ENCODE measurements at regions not wholly inside any gene's neighbourhood (a gene's known extent, or its start where the extent isn't known, plus 50 kb on each side); places are given as distances from the start of the nearest gene placed in this dataset.

DNA sequence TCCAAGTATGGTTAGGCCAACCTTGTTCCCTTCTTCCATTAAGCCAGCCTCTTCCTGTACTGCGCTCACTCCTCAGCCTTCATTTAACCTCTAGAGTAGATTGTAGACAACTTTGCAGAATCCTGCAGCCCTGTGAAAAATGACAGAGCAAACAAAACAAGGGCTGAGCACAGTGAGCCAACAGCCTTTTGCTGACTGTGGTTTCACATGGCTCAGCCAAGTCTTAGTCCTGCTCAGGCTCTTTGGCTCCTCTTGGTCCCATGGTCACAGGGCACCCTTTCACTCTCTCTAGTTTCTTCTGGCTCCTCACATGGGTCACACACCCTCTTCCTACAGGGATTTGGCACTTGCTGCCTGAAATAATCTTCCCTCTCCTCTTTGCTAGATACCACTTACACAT, 900.3 kb downstream of the CCSER2 start:
- DNase-seq (ENCODE audit: insufficient read length) (no peak), FAIRE-seq (no peak)
- TF ChIP-seq TAF1 (IDR thresholded peaks at IDR 0.05; ENCODE audit: borderline replicate concordance, low read depth, low read length) (no peak), POLR2A (IDR thresholded peaks at IDR 0.05; ENCODE audit: low read depth, low read length) (no peak), POLR2AphosphoS5 (IDR thresholded peaks at IDR 0.05; ENCODE audit: low read depth, low read length) (no peak)

- DNase-seq (ENCODE audit: insufficient read length) (no peak), FAIRE-seq (no peak)
- TF ChIP-seq TAF1 (IDR thresholded peaks at IDR 0.05; ENCODE audit: borderline replicate concordance, low read depth, low read length) (no peak), POLR2A (IDR thresholded peaks at IDR 0.05; ENCODE audit: low read depth, low read length) (no peak), POLR2AphosphoS5 (IDR thresholded peaks at IDR 0.05; ENCODE audit: low read depth, low read length) (no peak)
Observed at GRCh38 chr10:85231534-85232270, 903.3 kb downstream of the CCSER2 start.

DNA sequence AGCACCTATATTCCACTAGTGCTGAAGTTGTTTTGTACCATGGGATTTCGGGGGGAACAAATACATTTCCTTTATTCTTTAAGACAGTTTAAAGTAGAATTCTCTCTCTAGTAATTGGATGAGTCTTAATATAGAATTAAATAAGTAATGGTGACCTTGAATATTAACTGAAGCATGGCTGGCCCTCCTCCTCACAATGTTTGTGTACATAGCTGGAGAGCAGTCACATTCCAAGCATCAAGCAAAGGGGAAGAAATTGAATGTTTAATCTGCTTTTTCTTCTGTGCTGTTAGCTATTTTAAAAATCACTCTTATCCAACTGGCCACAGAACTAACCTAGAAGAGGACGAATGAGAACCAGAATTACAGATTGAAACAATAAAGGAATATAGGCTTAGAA, 906.9 kb downstream of the CCSER2 start:
- DNase-seq (ENCODE audit: insufficient read length) (no peak), FAIRE-seq (no peak)
- no peak for TF ChIP-seq POLR2AphosphoS5 (IDR thresholded peaks at IDR 0.05; ENCODE audit: low read depth, low read length)

GRCh38 chr10:85238676-85239075, 910.3 kb downstream of the CCSER2 start:
- FAIRE-seq: no peak
- no peak for TF ChIP-seq TAF1 (IDR thresholded peaks at IDR 0.05; ENCODE audit: borderline replicate concordance, low read depth, low read length)
- no peak for TF ChIP-seq POLR2A (IDR thresholded peaks at IDR 0.05; ENCODE audit: low read depth, low read length)
- no peak for TF ChIP-seq POLR2AphosphoS5 (IDR thresholded peaks at IDR 0.05; ENCODE audit: low read depth, low read length)
- no peak for DNase-seq (ENCODE audit: insufficient read length)

GRCh38 chr10:85250304-85250703, 921.9 kb downstream of the CCSER2 start:
- TF ChIP-seq POLR2A (IDR thresholded peaks at IDR 0.05; ENCODE audit: low read depth, low read length) (no peak), TAF1 (IDR thresholded peaks at IDR 0.05; ENCODE audit: borderline replicate concordance, low read depth, low read length) (no peak), POLR2AphosphoS5 (IDR thresholded peaks at IDR 0.05; ENCODE audit: low read depth, low read length) (no peak)
- FAIRE-seq: no peak
- DNase-seq (ENCODE audit: insufficient read length): no peak

GRCh38 chr10:85256481-85256880, 928.1 kb downstream of the CCSER2 start:
- TF ChIP-seq POLR2A (IDR thresholded peaks at IDR 0.05; ENCODE audit: low read depth, low read length): no peak
- no peak for TF ChIP-seq TAF1 (IDR thresholded peaks at IDR 0.05; ENCODE audit: borderline replicate concordance, low read depth, low read length)
- TF ChIP-seq POLR2AphosphoS5 (IDR thresholded peaks at IDR 0.05; ENCODE audit: low read depth, low read length): no peak
- DNase-seq (ENCODE audit: insufficient read length): no peak
- no peak for FAIRE-seq

GRCh38 chr10:85259908-85260307, 931.5 kb downstream of the CCSER2 start:
- no peak for FAIRE-seq
- TF ChIP-seq POLR2A (IDR thresholded peaks at IDR 0.05; ENCODE audit: low read depth, low read length) (no peak), TAF1 (IDR thresholded peaks at IDR 0.05; ENCODE audit: borderline replicate concordance, low read depth, low read length) (no peak), POLR2AphosphoS5 (IDR thresholded peaks at IDR 0.05; ENCODE audit: low read depth, low read length) (no peak)
- DNase-seq (ENCODE audit: insufficient read length): no peak

DNA sequence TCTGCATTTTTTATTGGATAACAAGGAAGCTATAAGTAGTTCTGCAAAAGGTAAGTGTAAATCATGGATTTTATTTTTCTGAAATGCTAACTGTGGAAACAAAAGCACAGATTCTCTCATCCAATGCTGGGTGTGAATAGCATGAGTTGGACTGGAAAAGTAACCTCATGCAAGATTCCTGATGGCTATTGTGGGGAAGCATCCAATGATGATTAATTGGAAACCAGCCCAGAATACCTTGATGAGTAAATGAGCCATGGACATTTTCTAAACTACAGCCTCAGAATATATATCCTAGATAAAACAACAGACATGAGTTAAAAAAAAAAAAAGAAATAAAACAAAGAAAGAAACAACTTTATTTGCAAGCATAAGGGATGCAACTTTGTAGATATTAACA, 934.6 kb downstream of the CCSER2 start:
- TF ChIP-seq TAF1 (IDR thresholded peaks at IDR 0.05; ENCODE audit: borderline replicate concordance, low read depth, low read length): no peak
- no peak for DNase-seq (ENCODE audit: insufficient read length)
- no peak for FAIRE-seq

GRCh38 chr10:85265121-85265520, 936.7 kb downstream of the CCSER2 start:
- FAIRE-seq (no peak), DNase-seq (ENCODE audit: insufficient read length) (no peak)
- TF ChIP-seq POLR2A (IDR thresholded peaks at IDR 0.05; ENCODE audit: low read depth, low read length) (no peak), POLR2AphosphoS5 (IDR thresholded peaks at IDR 0.05; ENCODE audit: low read depth, low read length) (no peak), TAF1 (IDR thresholded peaks at IDR 0.05; ENCODE audit: borderline replicate concordance, low read depth, low read length) (no peak)

GRCh38 chr10:85266808-85267207, 938.4 kb downstream of the CCSER2 start:
- TF ChIP-seq TAF1 (IDR thresholded peaks at IDR 0.05; ENCODE audit: borderline replicate concordance, low read depth, low read length) (no peak), POLR2AphosphoS5 (IDR thresholded peaks at IDR 0.05; ENCODE audit: low read depth, low read length) (no peak), POLR2A (IDR thresholded peaks at IDR 0.05; ENCODE audit: low read depth, low read length) (no peak)
- DNase-seq (ENCODE audit: insufficient read length) (no peak), FAIRE-seq (no peak)

GRCh38 chr10:85280014-85280413, 951.6 kb downstream of the CCSER2 start:
- FAIRE-seq (no peak), DNase-seq (ENCODE audit: insufficient read length) (no peak)
- no peak for TF ChIP-seq POLR2A (IDR thresholded peaks at IDR 0.05; ENCODE audit: low read depth, low read length)
- no peak for TF ChIP-seq POLR2AphosphoS5 (IDR thresholded peaks at IDR 0.05; ENCODE audit: low read depth, low read length)
- TF ChIP-seq TAF1 (IDR thresholded peaks at IDR 0.05; ENCODE audit: borderline replicate concordance, low read depth, low read length): no peak

DNA sequence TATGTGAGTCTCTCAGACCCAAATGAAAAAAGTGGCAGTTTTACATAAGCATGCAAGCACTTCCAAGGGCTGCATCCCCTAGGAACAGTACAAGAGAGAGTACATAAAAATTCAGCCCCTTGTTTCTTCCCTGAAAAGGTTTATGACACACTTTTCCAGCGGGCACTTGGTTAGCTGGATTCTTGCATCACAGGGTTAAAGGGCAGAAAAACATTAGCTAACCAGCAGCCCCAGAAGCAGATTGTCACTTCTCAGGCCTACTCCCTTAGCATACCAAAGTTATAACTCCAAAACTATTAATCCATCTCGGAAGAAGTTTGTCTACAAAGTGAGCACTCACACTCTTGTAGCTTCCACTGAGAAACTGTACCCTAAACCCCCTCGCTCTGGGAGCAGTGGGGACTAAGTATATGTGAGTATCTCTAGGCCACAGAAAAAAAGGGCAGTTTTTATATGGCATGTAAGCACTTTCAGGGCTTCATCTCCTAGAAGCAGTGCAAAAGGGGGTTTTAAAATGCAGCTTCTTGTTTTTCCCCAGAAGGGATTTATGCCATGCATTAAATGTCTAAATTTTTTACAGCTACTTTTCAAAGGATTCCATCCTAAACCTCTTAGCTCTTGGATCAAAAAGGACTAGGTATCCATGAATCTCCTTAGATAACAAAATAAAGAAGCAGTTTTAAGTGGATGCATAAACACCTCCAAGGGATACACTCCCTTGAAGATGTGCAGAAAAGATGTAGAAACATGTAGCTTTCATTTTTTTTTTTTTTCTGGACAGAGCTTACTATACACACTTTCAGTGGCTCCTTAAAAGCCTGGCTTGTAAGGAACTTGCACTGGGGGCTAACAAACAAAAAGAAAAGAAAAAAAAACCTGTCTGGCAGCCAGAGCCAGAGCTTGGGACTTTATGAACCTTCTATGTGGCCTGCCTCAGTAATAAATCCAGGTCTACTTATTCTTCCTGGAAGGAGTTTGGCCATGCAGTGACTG, 956.7 kb downstream of the CCSER2 start:
- TF ChIP-seq TAF1 (IDR thresholded peaks at IDR 0.05; ENCODE audit: borderline replicate concordance, low read depth, low read length): no peak
- no peak for TF ChIP-seq POLR2AphosphoS5 (IDR thresholded peaks at IDR 0.05; ENCODE audit: low read depth, low read length)
- no peak for TF ChIP-seq POLR2A (IDR thresholded peaks at IDR 0.05; ENCODE audit: low read depth, low read length)
- no peak for FAIRE-seq
- DNase-seq (ENCODE audit: insufficient read length): no peak

Data from GM12892 (cell line).